GM12891 (cell line): ENCODE measurements at regions not wholly inside any gene's neighbourhood (a gene's known extent, or its start where the extent isn't known, plus 50 kb on each side); places are given as distances from the start of the nearest gene placed in this dataset.

Experiments used
- POLR2A ChIP-seq: IDR thresholded peaks from 2 replicates; pipeline ENCODE4 v1.6.1; 2011; ENCODE audit warnings: low read depth, low read length, control low read depth
- POLR2AphosphoS5 ChIP-seq: IDR thresholded peaks from 2 replicates; pipeline ENCODE4 v1.6.1; 2011; ENCODE audit warnings: low read depth, low read length, control low read depth
- TAF1 ChIP-seq: IDR thresholded peaks from 2 replicates; pipeline ENCODE4 v1.6.1; 2011; ENCODE audit warnings: low read depth, low read length, control low read depth

GRCh38 chr1:4975856-4976255, 321.4 kb downstream of the AJAP1 start:
- TF ChIP-seq POLR2A: no peak
- no peak for TF ChIP-seq TAF1
- no peak for TF ChIP-seq POLR2AphosphoS5
